RWPE2 (cell line): ENCODE measurements at regions not wholly inside any gene's neighbourhood (a gene's known extent, or its start where the extent isn't known, plus 50 kb on each side); places are given as distances from the start of the nearest gene placed in this dataset.
A peak's percentile ranks its signal among the peaks of the same experiment; 100 is the strongest.
"Not testable (repeated sequence)": the region's sequence is repeated elsewhere in the genome, so short reads cannot be mapped to it uniquely, and the experiment has no call there.

Experiments
- ATAC-seq: fragments of 200-7000 bp; cut with Tn5 transposase; 3 replicates; pipeline ENCODE4 v1.9.1; 2021; ENCODE audit warnings: low read depth
- DNase-seq: peaks from one replicate; pipeline ENCODE4 v3.0.0-alpha.2; 2020; ENCODE audit warnings: low spot score
- H3K27ac ChIP-seq: fragments of 450-650 bp; 2 replicates; pipeline ENCODE4 v1.5.1; 2017; ENCODE audit warnings: mild to moderate bottlenecking; ENCODE audit not compliant: poor library complexity, severe bottlenecking
- H3K27me3 ChIP-seq: fragments of 250-450 bp; sonication (Bioruptor Pico); 2 replicates; pipeline ENCODE4 v1.5.1; 2021; ENCODE audit warnings: mild to moderate bottlenecking, moderate library complexity; ENCODE audit not compliant: insufficient read depth, poor library complexity, severe bottlenecking
- H3K36me3 ChIP-seq: fragments of 250-450 bp; sonication (Bioruptor Pico); 2 replicates; pipeline ENCODE4 v1.5.1; 2020; ENCODE audit warnings: low read depth, mild to moderate bottlenecking, moderate library complexity
- H3K4me1 ChIP-seq: fragments of 250-450 bp; sonication (Bioruptor Pico); 2 replicates; pipeline ENCODE4 v1.5.1; 2021; ENCODE audit warnings: mild to moderate bottlenecking, moderate library complexity; ENCODE audit not compliant: insufficient read depth, poor library complexity, severe bottlenecking
- H3K4me3 ChIP-seq: fragments of 250-450 bp; sonication (Bioruptor Pico); 2 replicates; pipeline ENCODE4 v1.5.1; 2021; ENCODE audit warnings: mild to moderate bottlenecking, moderate library complexity; ENCODE audit not compliant: severe bottlenecking
- H3K9me3 ChIP-seq: fragments of 250-450 bp; sonication (Bioruptor Pico); 2 replicates; pipeline ENCODE4 v1.5.1; 2021; ENCODE audit warnings: mild to moderate bottlenecking, moderate library complexity; ENCODE audit not compliant: severe bottlenecking

- H3K4me1 ChIP-seq, DNase-seq: not testable (repeated sequence)
These were observed 221.9 kb upstream of the LRRC61 start for GRCh38 chr7:150101282-150101681.

DNA sequence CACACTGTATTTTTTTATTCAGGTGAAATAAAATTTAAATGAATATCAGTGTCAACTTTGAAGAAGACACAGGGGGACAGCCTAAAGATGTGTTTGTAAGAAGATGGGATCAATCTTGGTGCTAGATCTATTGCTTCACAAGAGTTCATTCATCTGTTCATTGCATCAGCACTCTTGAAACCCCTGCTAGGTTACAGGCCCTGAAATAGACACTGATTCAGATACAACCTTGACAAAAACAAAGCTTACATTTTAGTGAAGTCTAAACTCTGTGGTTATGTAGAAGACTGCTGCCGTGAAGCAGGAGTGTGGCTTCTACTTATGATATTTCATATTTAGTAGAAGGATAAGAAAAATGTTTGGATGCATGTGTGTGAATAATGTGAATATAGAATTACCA, 215.9 kb upstream of the LRRC61 start:
- not testable (repeated sequence) for H3K4me3 ChIP-seq, H3K36me3 ChIP-seq, DNase-seq, H3K4me1 ChIP-seq, H3K9me3 ChIP-seq, ATAC-seq, H3K27me3 ChIP-seq, H3K27ac ChIP-seq

More at GRCh38 chr7:150101282-150101681, 221.9 kb upstream of the LRRC61 start:
- ATAC-seq, result peak; percentile 61
- not testable (repeated sequence) for H3K27ac ChIP-seq, H3K9me3 ChIP-seq, H3K4me3 ChIP-seq, H3K27me3 ChIP-seq, H3K36me3 ChIP-seq

- peak; percentile 38 for DNase-seq
- H3K36me3 ChIP-seq, ATAC-seq, H3K4me1 ChIP-seq, H3K4me3 ChIP-seq, H3K9me3 ChIP-seq, H3K27me3 ChIP-seq, H3K27ac ChIP-seq: not testable (repeated sequence)
These were observed 212.8 kb upstream of the LRRC61 start for GRCh38 chr7:150110375-150110820.

DNA sequence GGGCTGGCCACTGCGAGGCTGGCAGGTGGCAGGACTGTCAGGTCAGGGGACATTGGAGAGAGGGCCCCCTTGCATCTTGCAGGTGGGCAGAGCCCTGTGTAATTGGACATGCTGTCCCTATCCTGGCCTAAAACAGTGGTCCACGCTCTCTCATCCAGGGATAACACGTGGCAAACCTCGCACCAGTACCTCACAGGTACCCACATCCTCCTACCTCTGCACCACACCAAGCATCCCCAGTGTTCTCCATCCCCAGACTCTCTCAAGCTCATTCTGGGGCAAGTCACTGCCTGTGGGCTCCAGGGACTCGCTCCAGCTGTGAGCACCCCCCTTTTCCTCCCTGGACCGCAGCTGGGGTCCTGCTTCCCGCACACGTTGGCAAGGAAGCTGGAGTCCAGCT, 212.3 kb upstream of the LRRC61 start:
- not testable (repeated sequence) for DNase-seq, H3K4me3 ChIP-seq, ATAC-seq

GRCh38 chr7:150111373-150112139, 211.6 kb upstream of the LRRC61 start:
- H3K27ac ChIP-seq, H3K27me3 ChIP-seq, H3K36me3 ChIP-seq, H3K4me3 ChIP-seq, H3K9me3 ChIP-seq, ATAC-seq, H3K4me1 ChIP-seq, DNase-seq: not testable (repeated sequence)

More for the DNA sequence above, 212.3 kb upstream of the LRRC61 start:
- not testable (repeated sequence) for H3K9me3 ChIP-seq, H3K4me1 ChIP-seq, H3K36me3 ChIP-seq, H3K27ac ChIP-seq, H3K27me3 ChIP-seq

DNA sequence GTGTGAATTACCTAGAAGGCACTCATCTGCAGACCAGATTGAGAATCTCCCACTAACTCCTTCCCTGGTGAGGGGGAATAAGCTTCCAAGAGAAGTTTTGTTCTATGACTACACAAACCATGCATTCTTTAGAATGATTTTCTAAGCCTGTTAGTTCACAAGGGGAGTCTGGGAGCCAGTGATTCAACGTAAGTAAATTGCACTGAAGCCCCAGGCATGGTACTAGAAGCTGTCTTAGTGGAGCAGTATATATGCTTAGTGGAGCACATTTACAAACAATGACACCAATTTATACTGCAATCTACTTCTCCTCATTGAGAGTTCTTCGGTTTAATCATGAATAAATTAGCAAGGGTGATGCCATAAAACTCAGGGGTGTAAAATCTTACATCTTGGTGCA, 209.9 kb upstream of the LRRC61 start:
- not testable (repeated sequence) for DNase-seq, H3K9me3 ChIP-seq, H3K4me1 ChIP-seq, ATAC-seq, H3K36me3 ChIP-seq, H3K27me3 ChIP-seq, H3K27ac ChIP-seq, H3K4me3 ChIP-seq

DNA sequence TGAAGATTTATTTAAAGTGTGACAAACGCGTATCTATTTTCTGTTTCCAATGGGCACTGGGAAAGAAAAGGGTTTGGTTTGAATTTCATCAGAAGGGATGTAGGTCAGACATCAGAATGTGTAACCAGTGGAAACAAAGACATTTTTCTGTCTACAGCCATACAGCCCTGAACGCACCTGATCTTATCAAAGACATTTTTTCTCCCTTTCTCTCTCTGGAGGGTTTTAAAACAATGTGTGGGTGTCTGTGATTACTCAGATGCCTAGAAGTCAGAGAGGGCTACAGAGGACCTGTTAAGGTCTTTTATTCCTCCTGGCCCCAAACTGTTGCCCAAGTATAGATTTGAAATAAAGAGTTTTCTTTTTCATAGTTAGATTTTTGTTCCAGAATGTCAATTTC, 208.6 kb upstream of the LRRC61 start:
- not testable (repeated sequence) for ATAC-seq, H3K9me3 ChIP-seq, DNase-seq, H3K36me3 ChIP-seq, H3K27ac ChIP-seq, H3K27me3 ChIP-seq, H3K4me3 ChIP-seq, H3K4me1 ChIP-seq

GRCh38 chr7:150119966-150120365, 203.2 kb upstream of the LRRC61 start:
- H3K27me3 ChIP-seq, H3K27ac ChIP-seq, ATAC-seq, H3K9me3 ChIP-seq, H3K4me1 ChIP-seq, H3K4me3 ChIP-seq, DNase-seq, H3K36me3 ChIP-seq: not testable (repeated sequence)

DNA sequence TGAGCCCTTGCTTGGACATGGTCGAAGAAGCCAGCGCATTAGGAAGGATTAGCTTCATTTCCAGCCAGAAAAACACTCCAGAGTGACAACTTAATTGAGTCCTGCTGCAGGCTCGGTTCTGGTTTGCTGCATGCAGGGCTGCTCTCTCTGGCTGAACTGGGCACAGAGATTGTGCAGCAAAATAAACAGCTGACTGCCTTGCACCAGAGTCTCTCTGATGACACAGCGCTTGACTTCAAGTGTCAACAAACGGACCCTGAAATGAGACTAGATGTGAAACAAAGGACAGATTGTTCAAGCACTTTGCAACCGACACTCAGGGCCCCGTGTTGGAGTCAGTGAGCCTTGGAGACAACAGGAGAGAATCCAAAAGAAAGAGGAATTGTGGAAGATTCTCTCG, 197.3 kb upstream of the LRRC61 start:
- not testable (repeated sequence) for H3K27ac ChIP-seq, H3K4me3 ChIP-seq, DNase-seq, H3K9me3 ChIP-seq, H3K4me1 ChIP-seq, ATAC-seq, H3K27me3 ChIP-seq, H3K36me3 ChIP-seq

- not testable (repeated sequence) for H3K27me3 ChIP-seq, H3K9me3 ChIP-seq, DNase-seq, H3K27ac ChIP-seq, H3K4me3 ChIP-seq, H3K4me1 ChIP-seq, ATAC-seq, H3K36me3 ChIP-seq
These were observed 188.7 kb upstream of the LRRC61 start for GRCh38 chr7:150134451-150134850.

GRCh38 chr7:150135620-150136190, 187.4 kb upstream of the LRRC61 start:
- DNase-seq, H3K4me1 ChIP-seq, H3K27me3 ChIP-seq, H3K27ac ChIP-seq, ATAC-seq, H3K9me3 ChIP-seq, H3K4me3 ChIP-seq, H3K36me3 ChIP-seq: not testable (repeated sequence)
